Loucy (cell line): ENCODE measurements at regions not wholly inside any gene's neighbourhood (a gene's known extent, or its start where the extent isn't known, plus 50 kb on each side); places are given as distances from the start of the nearest gene placed in this dataset.

ENCODE experiments used
- H2AFZ ChIP-seq: fragments of 200-600 bp; sonication (generic); 2 replicates; pipeline ENCODE4 v1.6.0; 2016; ENCODE audit warnings: antibody characterized with exemption, mild to moderate bottlenecking, low read length, moderate library complexity
- H3F3A ChIP-seq: fragments of 200-600 bp; 2 replicates; pipeline ENCODE4 v1.6.0; 2016; ENCODE audit warnings: antibody characterized with exemption, low read depth, mild to moderate bottlenecking
- H3K27me3 ChIP-seq: fragments of 200-600 bp; sonication (generic); 2 replicates; pipeline ENCODE4 v1.6.1; 2014; ENCODE audit warnings: low read length, mild to moderate bottlenecking; ENCODE audit not compliant: insufficient read depth, poor library complexity, severe bottlenecking
- H3K36me3 ChIP-seq: fragments of 200-600 bp; sonication (generic); 2 replicates; pipeline ENCODE4 v1.6.1; 2016; ENCODE audit warnings: low read length; ENCODE audit not compliant: insufficient read depth
- H3K4me1 ChIP-seq: fragments of 200-600 bp; sonication (generic); 2 replicates; pipeline ENCODE4 v1.5.1; 2014; ENCODE audit warnings: low read length, mild to moderate bottlenecking; ENCODE audit not compliant: insufficient read depth, poor library complexity, severe bottlenecking
- H3K4me2 ChIP-seq: fragments of 200-600 bp; sonication (generic); 2 replicates; pipeline ENCODE4 v1.6.0; 2014; ENCODE audit warnings: antibody characterized with exemption, low read length, low read depth, mild to moderate bottlenecking; ENCODE audit not compliant: poor library complexity, severe bottlenecking
- H3K4me3 ChIP-seq: fragments of 200-600 bp; sonication (generic); 2 replicates; pipeline ENCODE4 v1.5.1; 2014; ENCODE audit warnings: low read length, mild to moderate bottlenecking, mixed read lengths; ENCODE audit not compliant: poor library complexity, severe bottlenecking
- H3K79me2 ChIP-seq: fragments of 200-600 bp; sonication (generic); 2 replicates; pipeline ENCODE4 v1.6.1; 2014; ENCODE audit warnings: low read length; ENCODE audit not compliant: insufficient read depth
- H3K9ac ChIP-seq: fragments of 200-600 bp; sonication (generic); 2 replicates; pipeline ENCODE4 v1.6.0; 2014; ENCODE audit warnings: mild to moderate bottlenecking, low read depth, low read length, moderate library complexity; ENCODE audit not compliant: poor library complexity, severe bottlenecking
- H3K9me2 ChIP-seq: fragments of 200-600 bp; sonication (generic); replicated peaks from 2 replicates; pipeline ENCODE4 v1.6.1; 2016; ENCODE audit warnings: low read depth, low read length, mixed read lengths
- H3K9me3 ChIP-seq: fragments of 200-600 bp; sonication (generic); 2 replicates; pipeline ENCODE4 v1.6.1; 2014; ENCODE audit warnings: mild to moderate bottlenecking, antibody characterized with exemption, low read length, low read depth; ENCODE audit not compliant: insufficient read depth
- H4K20me1 ChIP-seq: fragments of 200-600 bp; sonication (generic); 2 replicates; pipeline ENCODE4 v1.6.0; 2014; ENCODE audit warnings: antibody characterized with exemption, low read length, mild to moderate bottlenecking; ENCODE audit not compliant: insufficient read depth, poor library complexity, severe bottlenecking
- EZH2phosphoT487 ChIP-seq: fragments of 200-600 bp; IDR thresholded peaks from 2 replicates; pipeline ENCODE4 v1.6.1; 2018; ENCODE audit warnings: antibody characterized with exemption, mild to moderate bottlenecking, moderate library complexity, borderline replicate concordance
- TF ChIP-seq, protein P1 (sequence below): fragments of 200-600 bp; sonication (generic); conservative IDR thresholded peaks from 2 replicates; pipeline ENCODE4 v1.5.1; 2014; ENCODE audit warnings: mild to moderate bottlenecking, antibody characterized with exemption, low read length

- Histone ChIP-seq H3K9me2 (no peaks in the 10 kb centered on the region), H3K36me3 (no peaks in the 10 kb centered on the region), H3K4me1 (no peaks in the 10 kb centered on the region), H3K79me2 (no peaks in the 10 kb centered on the region), H2AFZ (no peak overlapping the region), H3K4me2 (no peak overlapping the region), H3K4me3 (no peak overlapping the region), H3K9ac (no peak overlapping the region), H3K9me3 (no peaks in the 10 kb centered on the region), H3F3A (no peaks in the 10 kb centered on the region), H3K27me3 (no peaks in the 10 kb centered on the region), H4K20me1 (no peaks in the 10 kb centered on the region)
- no peak for TF ChIP-seq EZH2phosphoT487
- TF ChIP-seq, protein P1, sequence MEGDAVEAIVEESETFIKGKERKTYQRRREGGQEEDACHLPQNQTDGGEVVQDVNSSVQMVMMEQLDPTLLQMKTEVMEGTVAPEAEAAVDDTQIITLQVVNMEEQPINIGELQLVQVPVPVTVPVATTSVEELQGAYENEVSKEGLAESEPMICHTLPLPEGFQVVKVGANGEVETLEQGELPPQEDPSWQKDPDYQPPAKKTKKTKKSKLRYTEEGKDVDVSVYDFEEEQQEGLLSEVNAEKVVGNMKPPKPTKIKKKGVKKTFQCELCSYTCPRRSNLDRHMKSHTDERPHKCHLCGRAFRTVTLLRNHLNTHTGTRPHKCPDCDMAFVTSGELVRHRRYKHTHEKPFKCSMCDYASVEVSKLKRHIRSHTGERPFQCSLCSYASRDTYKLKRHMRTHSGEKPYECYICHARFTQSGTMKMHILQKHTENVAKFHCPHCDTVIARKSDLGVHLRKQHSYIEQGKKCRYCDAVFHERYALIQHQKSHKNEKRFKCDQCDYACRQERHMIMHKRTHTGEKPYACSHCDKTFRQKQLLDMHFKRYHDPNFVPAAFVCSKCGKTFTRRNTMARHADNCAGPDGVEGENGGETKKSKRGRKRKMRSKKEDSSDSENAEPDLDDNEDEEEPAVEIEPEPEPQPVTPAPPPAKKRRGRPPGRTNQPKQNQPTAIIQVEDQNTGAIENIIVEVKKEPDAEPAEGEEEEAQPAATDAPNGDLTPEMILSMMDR = no peak
Observed at GRCh38 chr2:17426743-17427142, 91.5 kb downstream of the RAD51AP2 start.

GRCh38 chr2:17422061-17422460 lies 96.2 kb downstream of the RAD51AP2 start:
- no peaks in the 10 kb centered on the region for H3K79me2 ChIP-seq
- TF ChIP-seq EZH2phosphoT487 = no peak
- TF ChIP-seq, protein P1 = no peak
- H3K9ac ChIP-seq = no peak overlapping the region
- no peak overlapping the region for H3K4me2 ChIP-seq
- no peaks in the 10 kb centered on the region for H3K9me3 ChIP-seq
- H3K4me3 ChIP-seq = no peak overlapping the region
- no peaks in the 10 kb centered on the region for H4K20me1 ChIP-seq
- no peaks in the 10 kb centered on the region for H3K4me1 ChIP-seq
- H3K27me3 ChIP-seq = no peaks in the 10 kb centered on the region
- H2AFZ ChIP-seq = no peak overlapping the region
- no peaks in the 10 kb centered on the region for H3K9me2 ChIP-seq
- no peaks in the 10 kb centered on the region for H3F3A ChIP-seq
- no peaks in the 10 kb centered on the region for H3K36me3 ChIP-seq

- Histone ChIP-seq H3K9ac (no peak overlapping the region), H4K20me1 (no peaks in the 10 kb centered on the region), H3K9me3 (no peaks in the 10 kb centered on the region), H2AFZ (no peak overlapping the region), H3K4me3 (no peak overlapping the region), H3F3A (no peaks in the 10 kb centered on the region), H3K4me2 (no peak overlapping the region), H3K9me2 (no peaks in the 10 kb centered on the region), H3K4me1 (no peaks in the 10 kb centered on the region), H3K27me3 (no peaks in the 10 kb centered on the region), H3K79me2 (no peaks in the 10 kb centered on the region), H3K36me3 (no peaks in the 10 kb centered on the region)
- TF ChIP-seq, protein P1 = no peak
- TF ChIP-seq EZH2phosphoT487 = no peak
Observed at GRCh38 chr2:17416884-17417391, 101.3 kb downstream of the RAD51AP2 start.
